ENCODE measurements at regions not wholly inside any gene's neighbourhood (a gene's known extent, or its start where the extent isn't known, plus 50 kb on each side); places are given as distances from the start of the nearest gene placed in this dataset.
"Not testable (repeated sequence)": the region's sequence is repeated elsewhere in the genome, so short reads cannot be mapped to it uniquely, and the experiment has no call there.

DNA sequence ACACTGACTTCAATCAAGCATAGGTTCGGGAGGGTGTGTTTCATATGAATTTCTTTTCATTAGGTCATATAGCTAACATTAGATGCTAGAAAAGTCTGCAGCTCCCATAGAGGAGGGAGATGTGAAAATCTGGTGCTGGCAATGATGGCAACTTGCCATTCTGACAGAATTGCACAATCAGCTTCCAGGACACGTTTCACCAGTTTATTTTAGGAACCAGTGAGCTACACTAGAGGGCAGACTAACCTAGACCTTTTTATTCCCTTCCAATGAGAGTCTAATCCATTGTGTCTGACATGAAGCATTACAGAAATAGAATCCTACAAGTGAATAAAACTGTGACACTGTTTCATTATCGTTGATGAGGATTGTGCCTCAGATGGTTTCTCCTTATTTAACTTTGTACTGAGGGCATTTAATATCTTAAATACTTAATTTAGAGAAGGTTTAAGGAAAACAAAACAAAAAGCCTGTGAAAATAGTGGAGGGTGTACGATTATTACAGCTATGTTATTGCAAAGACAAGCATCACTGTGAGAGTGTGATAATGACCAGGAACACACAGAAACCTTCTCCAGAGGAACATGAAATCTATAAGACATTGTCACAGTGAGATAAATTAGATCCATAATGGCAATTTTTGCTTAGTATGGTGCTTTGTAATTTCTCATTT lies 363.3 kb upstream of the RPS23 start:
- DNase-seq: peak; percentile 77 to 86

DNA sequence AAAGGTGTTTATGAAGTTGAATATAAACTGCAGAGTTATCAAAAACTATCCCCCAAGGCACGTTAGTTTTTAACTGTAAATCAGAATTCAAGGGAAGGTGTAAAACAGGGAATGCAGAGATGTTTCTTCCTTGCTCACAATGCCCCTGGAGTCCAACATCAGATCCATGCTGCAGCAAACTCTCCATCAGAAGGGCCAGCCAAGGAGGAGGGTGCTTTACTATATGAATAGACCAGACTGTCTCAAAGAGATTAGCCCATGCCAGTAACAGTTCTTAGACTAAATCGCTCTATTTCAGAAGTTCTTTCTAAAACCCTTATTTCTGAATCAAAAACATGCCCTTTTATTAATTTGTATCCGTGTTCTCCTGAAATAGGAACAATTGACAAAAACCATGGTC lies 362.8 kb upstream of the RPS23 start:
- DNase-seq: no peak

DNA sequence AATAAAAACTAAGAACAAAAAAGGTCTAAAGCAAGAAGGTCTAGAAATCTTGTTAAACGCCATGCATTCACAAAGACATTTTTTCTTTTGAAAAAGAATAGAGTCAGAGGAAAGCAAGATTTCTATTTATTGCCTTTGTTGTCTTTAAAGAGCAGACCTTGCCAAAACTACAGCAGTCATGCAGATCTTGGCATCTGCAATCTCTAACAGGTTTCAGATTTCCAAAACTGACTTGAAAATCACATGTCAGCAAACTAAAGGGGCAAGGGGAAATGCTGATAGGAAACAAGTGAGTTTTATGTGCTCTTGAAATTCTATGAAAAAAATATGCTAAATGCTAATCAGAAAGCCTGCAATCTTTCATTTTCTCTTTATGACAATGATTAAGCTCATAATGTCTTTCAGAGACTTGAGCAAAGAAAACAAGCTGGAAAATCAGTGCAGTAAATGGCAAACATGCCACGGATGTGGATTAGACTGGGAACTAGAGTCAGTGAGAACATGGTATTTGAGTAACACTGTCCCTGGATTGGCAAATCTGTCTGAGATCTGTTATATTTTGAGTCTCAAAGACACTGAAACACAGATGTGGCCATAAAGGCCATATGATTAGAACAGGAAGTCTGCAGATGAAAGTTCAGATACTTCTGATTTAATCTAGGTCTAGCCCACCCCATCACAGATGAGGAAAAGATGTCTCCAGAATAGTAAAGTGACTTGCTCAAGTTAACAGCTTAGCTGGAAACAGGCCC lies 361.4 kb upstream of the RPS23 start:
- peak; percentile 20 to 56 for DNase-seq

DNA sequence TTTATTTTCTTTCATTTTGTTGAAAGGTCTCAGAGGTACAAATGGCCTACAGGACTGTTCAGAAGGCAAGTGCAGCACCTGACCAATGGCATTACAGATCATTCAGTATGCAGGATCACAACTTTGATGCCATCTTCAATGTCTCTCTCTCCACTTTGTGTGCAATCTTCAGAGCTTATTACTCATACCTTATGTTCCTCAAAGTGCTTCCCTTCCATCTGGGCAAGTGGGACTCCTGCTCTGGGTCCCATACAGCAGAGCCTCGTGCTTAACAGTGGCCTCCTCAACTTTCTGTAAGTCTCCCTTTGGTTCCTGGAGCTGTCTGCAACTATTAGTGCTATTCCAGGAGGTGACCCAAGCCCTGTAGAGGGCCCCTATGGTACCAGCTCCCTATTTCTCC lies 358.4 kb upstream of the RPS23 start:
- peak; percentile 50 to 55 for DNase-seq

DNA sequence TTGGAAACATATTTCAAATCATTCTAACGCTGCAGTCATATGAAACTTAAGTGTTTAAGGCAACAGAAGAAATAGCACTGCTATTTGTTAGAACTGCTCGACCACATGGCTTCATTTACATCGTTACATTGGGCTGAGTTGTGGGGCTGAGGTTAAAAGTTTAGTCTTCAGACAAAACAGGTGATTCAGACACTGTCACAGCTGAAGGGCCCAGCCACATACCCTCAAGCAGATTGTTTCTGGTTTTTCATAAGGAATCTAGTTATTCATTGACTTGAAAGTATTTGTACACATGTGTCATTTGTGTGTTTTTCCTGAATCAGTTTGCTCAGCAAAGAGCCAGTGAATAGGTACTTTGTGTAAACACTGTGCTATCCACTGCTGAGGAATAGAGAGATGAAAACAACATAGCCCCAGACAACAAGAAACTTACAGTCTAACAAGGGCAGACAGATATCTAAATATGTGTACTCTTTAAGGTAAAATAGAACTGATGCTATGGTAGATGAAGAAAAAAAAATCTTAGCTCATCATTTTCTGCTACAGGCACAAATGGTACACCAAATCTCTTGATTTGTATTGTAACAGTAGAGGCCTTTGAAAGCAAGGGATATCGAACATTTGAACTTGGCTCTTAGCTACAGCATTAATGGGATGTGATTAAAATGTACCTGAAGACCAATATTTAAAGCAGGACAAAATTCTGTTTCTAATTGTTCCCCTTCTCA lies 357.6 kb upstream of the RPS23 start:
- DNase-seq: no peak

DNA sequence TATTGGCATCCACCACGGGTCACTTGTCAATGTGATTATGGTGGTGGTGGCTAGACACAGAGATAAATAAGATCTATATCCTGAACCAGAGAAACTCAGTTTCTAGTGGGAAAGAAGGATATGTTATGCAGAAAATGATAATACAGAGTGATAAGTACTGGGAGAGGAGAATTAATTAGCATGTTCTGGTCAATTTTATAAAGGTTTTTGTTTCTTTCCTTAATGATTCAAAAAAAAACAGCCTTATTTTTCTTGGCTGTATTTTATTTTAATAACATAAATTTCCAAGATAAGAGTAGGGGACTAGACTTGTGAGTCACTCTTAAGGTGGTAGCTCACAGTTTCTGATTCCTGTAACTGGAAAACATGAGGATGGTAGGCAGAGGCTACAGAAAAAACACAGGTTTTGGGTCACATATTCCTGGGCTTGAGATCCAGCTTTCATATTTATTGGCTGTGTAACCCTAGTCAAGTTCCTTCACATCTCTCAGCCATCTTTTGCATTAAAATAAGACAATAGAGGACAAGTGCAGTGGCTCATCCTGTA lies 350.3 kb upstream of the RPS23 start:
- DNase-seq: no peak

DNA sequence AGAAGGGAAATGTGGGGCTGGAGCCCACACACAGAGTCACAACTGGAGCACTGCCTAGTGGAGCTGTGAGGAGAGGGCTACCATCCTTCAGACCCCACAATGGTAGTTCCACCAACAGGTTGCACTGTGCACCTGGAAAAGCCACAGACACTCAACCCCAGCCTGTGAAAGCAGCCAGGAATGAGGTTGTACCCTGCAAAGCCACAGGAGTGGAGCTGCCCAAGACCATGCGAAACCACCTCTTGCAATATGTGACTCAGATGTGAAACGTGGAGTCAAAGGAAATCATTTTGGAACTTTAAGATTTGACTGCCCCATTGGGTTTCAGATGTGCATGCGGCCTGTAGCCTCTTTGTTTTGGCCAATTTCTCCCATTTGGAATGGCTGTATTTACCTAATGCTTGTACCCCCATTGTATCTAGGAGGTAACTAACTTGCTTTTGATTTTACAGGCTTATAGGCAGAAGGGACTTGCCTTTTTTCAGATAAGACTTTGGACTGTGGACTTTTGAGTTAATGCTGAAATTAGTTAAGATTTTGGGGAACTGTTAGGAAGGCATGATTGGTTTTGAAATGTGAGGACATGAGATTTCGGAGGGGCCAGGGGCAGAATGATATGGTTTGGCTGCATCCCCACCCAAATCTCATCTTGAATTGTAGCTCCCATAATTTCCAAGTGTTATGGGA lies 348.9 kb upstream of the RPS23 start:
- not testable (repeated sequence) for DNase-seq

DNA sequence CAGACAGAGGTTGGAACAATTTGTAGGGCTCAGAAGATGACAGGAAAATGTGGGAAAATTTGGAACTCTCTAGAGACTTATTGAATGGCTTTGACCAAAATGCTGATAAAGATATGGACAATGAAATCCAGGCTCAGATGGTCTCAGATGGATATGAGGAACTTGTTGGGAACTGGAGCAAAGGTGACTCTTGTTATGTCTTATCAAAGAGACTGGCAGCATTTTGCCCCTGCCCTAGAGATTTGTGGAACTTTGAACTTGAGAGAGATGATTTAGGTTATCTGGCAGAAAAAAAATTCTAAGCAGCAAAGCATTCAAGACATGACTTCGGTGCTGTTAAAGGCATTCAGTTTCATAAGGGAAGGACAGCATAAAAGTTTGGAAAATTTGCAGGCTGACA lies 347.9 kb upstream of the RPS23 start:
- not testable (repeated sequence) for DNase-seq

DNA sequence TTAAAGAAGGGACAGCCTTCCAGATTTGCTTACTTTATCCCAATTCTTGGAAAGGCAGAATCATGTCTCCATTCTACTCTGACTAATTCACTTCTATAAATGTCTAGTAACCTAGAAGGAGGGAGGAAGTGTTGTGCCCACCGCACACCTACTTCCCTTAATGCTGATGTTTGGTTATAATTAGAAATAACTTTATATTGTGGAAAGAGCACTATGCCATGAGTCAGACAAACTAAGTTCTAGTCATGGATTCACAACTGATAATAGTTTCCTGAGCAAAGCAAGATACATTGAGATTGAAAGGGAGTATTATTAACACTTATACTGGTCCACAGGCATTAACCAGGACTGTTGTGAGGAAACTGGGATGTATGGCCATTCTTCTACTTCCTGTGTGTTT lies 345.9 kb upstream of the RPS23 start:
- no peak for DNase-seq

DNA sequence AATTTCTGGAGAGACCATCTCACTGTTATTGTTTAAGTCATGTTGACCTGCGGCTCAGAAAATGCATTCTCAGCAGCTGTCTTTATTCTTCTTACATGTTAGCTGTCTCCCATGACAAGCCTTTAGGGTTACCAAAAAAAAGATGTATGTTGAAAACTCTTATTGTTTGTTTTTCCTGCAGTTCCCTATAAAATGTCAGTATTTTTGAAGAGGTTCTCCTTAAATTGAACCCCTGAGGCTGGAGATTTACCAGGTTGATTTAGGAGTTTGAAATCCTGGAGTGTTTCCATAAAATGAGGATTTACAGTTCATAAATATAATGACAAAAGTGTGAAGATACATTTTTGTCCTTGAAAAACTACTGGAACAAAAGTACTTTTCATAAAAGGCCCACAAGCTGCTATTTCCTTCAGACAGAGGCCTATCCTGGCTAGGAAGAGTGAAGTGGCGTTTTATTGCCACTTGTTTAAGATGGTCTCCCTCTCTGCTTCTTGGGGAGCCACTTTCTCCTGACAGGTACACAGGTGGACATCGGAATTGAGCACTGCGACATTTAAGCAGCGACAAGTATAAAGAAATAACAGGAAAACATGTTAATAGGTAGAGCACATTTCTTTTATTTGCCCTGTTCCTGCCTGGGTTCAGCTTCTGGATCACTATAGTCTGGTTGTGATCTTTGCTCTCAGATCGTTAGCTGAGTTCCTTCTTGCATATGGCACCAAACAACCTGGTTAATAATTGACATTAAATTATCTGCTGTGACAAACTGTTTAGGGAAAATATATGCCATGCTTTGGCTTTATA lies 344.8 kb upstream of the RPS23 start:
- no peak for DNase-seq

DNA sequence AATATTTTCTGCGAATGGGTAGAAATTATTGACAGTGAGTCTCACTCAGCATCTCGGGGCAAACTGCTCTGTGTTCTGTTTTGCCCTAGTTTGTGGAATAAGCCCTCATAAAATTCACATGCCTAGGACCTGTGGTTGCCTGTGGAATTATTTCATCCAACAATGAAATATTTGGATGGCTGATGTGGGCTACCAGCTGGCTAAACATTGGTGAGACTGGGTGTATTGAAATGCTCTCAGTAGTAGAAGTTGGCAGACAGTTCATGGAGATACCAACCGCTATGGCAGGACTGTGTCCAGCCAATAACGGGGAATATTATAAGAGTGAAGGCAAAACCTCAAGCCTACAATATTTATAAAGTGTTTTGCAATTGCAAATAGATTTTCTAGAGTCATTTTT lies 344.1 kb upstream of the RPS23 start:
- DNase-seq: no peak

DNA sequence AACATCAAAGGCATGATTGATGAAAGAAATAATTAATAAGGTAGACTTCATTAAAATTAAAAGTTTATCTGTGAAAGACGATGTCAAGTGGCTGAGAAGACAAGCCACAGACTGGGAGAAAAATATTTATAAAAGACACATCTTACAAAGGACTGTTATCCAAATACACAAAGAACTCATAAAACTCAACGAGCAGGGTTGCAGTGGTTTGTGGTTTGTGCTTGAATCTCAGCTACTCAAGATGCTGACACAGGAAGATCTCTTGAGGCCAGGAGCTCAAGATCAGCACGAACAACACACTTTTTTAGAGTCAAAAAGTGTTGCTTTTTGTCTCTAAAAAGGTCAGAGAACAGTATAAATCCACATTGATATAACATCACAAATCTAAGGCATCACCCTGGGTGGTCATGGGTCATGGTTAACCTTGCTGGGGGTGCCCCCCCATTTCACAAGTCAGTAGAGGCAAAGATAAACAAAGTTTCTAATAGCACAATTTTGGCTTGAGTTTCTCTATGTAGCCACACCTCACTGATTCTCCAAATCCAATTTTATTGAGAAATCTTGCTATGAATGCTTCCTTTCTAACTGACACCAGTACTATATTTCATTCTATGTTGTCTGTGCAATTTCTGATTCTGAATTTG lies 342.9 kb upstream of the RPS23 start:
- DNase-seq: no peak

DNA sequence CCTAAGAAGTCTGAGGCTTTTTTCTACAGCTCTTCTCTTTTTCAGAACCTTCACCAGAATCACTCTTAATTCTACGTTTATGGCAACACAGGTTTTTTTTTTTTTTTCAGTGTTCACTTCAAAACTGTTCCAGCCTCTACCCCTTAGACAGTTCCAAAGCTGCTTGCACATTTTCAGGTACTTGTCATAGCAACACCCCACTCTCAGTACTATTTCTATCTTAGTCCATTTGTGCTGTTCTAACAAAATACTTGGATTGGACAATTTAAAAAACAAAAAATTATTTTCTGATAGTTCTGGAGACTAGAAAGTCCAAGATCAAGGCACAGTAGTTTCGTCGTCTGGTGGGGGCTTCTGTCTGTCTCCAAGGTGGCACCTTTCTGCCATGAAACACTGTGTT lies 340.9 kb upstream of the RPS23 start:
- DNase-seq: no peak

DNA sequence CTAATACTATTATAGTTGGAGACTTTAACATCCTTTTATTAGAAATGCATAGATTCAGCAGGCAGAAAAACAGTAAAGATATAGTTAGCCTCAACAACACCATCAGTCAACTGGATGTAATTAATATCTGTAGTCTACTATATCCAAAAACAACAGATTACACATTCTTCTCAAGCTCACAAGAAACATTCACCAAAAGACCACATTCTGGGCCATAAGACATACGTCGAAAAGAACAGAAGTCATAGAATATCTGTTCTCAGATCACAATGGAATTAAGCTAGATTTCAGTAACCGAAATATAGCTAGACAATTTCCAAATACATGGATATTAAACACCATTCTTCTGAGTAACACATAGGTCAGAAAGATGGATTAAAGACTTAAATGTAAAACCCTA lies 336.6 kb upstream of the RPS23 start:
- DNase-seq: no peak

DNA sequence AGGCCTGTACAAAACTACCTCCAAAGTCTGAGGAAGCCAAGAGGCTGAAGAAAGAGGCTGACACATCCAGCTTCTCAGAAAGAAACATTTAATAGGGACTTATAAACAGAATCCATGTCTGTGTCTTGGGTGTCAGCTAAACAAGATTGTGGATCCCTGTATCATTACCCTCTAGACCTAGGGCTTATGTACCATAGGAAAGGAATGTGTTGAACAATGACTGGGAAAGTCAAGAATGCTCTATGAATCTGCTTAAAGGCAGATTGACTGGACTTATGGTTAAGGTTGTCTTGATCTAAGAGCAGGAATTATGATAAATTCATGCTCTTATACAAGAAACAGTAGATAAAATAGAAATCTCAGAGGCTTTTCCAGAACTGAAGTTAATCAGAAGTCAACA lies 335.7 kb upstream of the RPS23 start:
- no peak for DNase-seq

DNA sequence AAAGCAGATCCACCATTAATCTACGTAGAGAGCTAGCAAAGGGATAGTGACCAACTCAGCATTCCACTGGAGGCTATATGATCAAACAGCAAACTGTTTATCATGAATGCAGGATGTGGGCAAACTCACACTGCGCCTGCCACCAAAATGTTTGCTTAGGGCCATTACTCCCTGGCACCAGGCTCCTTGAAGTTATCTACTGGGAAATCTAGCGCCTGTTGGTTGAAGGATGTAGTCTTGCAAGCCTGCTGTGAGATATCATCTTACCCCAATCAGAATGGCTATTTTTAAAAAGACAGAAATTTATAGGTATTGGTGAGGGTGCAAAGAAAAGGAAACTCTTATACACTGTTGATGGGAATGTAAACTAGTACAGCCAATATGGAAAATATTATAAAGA lies 332.5 kb upstream of the RPS23 start:
- DNase-seq: no peak

DNA sequence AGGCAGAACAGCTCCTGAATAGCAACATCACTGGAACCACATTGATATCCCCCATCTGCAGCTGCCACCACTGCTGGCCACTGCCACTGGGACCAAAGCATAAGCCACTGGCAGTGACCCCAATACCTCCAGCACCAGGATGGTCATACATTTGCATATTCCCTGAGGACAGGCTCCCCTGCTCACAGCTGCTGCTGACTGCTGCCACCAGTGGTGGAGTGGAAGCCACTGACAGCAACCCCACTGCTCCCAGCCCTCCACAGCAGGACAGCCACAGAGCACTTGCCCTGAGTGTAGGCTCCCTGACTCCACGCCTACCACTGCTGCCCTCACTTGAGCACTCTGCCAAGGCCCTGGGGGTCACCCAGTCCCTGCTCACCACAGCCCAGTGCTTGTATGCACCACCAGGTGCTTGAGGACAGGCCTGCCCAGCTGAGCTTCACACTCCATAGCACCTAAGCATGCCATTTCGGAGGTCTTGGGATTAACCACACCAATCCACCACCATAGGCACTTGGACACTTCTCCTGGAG lies 327.4 kb upstream of the RPS23 start:
- DNase-seq: no peak

DNA sequence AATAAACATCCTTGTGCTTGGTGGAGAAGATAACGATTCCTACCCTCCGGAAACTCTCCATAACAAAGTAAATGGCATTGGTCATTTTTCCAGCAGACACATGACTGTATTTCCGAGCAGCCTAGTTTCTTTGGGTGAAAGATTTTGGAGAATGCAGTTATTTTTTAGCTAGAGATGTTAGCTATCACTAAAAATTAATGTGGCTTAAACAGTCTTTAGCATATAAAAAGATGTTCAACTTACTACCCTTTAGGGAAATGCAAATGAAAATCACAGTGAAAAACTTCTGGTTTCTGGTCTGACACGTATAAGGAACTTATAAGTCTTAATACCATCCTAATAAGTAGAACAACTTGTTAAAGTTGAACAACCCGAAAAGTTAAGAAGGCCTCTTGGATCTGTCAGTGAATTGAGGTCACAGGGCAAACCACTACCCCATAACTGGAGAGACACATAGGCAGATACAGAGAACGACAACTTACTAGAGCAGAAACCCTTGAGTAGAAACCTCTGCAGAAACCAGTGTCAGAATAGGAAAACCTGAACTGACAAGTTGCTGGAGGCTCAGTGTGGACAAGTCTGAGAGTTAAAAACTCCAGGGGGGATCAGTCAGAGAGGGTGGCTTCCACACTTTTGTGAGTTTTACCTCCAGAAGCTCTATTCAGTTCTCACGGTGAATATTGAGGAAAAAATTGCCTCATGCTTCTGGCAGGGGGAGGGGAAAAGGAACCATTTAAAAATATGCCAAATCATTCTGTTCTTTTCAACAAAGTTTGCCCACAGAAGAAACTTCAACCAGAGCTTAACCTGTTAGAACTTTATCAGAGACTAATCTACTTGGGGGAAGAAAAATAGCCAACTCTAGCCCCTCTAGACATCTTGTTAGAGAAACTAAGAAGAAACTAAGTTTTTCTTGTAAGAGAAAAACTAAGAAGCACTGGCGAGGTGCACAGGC lies 325.2 kb upstream of the RPS23 start:
- no peak for DNase-seq

DNA sequence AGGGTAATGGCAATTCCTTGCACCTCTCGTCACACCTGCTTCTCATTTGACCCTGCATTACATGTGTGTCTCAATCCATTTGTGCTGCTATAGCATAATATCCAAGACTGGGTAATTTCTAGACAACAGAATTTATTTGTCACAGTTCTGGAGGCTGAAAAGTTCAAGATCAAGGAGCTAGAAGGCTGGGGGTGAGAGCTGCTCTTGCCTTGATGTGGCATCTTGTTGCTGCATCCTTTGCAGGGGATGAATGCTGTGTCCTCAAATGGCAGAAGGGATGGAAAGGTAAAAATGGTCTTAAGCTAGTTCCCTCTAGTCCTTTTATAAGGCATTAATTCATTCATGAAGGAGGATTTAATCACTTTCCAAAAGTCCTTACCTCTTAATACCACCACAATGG lies 323.7 kb upstream of the RPS23 start:
- DNase-seq: no peak

DNA sequence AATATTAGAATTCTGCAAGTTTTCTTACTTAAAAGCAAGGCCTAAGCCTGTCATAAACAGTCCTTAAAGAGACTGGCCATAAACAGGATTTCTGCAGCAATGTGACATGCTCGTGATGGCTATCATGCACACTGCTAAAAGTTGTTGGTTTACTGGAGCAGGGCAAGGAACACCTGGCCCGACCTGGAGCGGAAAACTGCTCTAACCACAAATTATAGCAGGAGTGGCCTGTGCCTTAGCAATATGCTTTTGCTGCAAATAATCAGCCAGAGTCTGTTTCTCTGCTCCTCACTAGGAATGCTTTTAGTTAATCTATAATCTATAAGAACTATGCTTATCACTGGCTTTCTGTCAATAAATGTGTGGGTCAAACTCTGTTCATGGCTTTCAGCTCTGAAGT lies 322.9 kb upstream of the RPS23 start:
- no peak for DNase-seq
